Stimulated activated CD8-positive, alpha-beta memory T cell treated with anti-CD3 and anti-CD28 coated beads, Interleukin-15, amount 100 ng/mL, for 1 hour (primary cell): ENCODE measurements at regions not wholly inside any gene's neighbourhood (a gene's known extent, or its start where the extent isn't known, plus 50 kb on each side); places are given as distances from the start of the nearest gene placed in this dataset.

Experiments used
- DNase-seq: peaks from one replicate; pipeline ENCODE4 v3.0.0-alpha.2; 2020; ENCODE audit warnings: low read depth

DNA sequence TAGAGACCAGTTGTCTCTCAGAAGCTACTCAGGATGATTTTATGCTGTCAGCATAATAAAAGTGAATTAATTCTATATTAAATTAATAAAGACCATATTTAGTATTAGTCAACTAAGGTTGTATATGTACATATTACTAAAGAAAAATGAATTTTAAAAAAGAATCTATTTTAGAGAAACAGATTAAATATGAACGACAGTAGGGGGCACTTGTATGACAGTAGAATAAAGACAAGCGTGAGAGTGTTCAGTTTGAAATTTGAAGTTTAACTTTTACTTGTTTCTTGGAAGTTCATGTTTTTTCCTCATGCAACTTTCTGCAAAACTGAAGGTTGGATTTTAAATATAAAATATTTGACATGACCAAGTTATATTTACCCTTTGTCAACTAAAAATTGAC is 67.9 kb upstream of the MACF1 start:
- DNase-seq: no peak

DNA sequence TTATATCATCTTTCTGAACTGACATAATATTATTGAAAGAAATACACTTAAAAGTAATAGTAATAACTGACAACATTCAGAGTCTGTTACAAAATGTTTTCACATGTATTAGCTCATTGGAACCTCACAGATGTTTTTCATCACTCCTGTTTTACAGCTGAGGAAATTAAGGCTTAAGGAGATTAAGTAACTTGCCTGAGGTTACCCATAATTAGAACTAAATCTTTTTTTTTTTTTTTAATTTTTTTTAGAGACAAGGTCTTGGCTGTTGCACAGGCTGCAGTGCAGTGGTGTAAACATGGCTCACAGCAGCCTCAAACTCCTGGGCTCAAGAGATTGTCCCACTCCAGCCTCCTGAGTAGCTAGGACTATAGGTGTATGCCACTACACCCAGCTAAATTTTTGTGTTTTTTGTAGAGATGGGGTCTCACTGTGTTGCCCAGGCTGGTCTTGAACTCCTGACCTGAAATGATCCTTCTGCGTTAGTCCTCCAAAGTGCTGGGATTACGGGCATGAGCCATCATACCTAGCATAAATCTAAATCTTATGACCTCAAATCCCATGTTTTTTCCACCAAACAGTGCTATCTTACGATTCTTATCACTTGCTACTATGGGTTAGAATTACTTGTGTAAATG is 64.7 kb upstream of the MACF1 start:
- no peak for DNase-seq

DNA sequence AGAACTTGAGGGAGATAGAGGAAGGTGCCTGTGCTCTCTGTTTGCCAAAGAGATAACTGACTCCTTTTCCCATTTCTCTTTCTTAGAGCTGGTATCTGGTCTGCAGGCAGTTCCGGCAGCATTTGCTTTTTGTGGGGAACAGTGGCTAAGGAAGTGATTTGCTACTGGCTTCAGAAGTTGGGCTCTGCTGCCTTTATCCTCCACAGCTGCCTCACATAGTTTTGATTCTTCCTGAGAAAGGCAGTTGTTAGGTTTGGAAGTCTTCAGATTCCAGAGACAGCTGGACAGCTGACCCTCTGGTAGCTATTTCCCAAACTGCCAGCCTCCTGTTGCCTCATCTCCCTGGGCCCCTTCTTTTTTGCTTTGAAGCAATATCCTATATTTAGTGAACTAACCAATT is 62.6 kb upstream of the MACF1 start:
- DNase-seq: no peak

DNA sequence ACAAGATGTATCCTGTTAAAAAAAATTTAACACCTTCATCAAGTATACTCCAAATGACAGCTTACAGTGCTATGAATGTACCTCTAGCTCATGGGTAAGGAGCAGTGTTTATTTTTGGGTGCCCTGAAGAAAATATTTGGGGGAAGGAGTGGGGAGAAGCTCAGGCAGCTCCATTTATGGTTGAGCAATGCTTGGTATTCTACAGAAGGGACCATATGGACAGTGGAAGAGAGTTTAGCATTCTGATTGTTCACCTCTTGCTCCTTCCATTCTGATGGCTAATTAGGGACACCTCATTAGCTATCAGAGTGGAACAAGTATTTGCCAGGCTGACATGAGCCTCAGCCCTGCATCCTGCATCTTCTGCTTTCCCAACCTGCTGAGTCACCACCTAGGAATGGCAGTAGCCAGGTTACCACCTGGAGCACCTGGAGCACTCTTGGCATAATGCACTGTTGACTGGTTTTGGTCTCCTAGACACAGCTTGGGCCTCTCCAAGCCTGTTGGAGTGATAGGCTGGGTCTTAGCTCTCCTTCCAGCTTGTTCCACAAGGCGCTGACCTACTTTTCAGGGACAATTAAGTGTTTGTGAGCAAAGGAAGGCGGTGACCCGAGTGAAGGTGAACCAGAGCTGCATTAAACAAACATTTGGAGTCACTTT is 62.0 kb upstream of the MACF1 start:
- DNase-seq: no peak

DNA sequence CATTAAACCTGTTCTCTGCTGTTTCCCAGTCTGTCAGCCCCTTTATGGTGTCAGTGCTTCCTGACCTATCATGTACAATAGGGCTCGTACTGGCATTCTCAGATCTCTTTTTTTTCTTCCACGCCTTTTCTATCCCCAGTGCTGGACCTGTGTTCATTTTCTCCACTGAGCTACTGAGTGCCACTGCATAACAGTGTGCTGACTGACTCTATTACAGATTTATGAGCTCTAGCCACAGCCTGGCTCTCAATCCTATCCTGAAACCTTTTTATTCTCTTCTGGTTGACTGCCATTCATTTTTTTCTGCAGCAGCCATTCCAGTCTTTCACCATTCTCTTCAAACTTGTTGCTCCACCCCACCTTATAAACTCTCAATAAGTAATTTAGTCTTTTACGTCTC is 59.6 kb upstream of the MACF1 start:
- DNase-seq: no peak

DNA sequence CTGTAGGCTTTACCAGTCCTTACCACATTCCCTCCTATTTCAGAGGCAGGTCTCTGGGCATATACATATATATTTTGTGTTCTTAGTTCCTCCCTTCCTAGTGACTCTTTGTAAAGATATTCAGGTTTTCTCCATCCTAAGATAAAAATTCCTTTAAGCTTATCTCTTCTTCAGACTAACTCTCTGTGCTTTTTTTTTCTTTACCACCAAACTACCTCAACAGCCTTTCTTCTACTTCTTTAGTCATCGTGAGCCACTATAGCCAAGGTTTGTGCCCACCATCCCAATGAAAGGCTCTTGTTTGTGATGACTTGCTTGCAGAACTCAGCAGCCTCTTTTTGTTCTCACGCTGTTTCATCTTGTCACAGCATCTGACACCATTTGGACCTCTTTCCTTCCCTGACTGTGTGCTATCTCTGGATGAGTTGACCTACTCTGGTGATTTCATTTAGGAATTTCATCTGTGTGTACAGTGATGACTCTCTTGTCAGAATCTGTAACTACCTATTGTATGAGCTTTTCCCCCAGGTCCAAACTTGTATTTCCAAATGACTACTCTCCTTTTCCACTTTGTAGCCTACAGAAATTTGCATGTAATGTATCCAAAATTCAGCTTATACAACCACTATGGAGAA is 59.0 kb upstream of the MACF1 start:
- DNase-seq: no peak

DNA sequence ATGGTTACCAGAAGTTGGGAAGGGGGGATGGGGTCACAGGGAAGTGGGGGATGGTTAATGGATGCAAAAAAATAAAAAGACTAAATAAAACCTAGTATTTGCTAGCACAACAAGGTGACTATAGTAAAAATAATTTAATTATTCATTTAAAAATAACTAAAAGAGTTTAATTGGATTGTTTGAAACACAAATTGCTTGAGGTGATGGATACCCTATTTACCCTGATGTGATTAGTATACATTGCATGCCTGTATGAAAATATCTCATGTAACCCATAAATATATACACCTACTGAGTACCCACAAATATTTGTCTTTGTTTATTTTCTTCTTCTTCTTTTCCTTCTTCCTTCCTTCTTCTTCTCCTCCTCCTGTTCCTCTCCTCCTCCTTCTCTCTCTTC is 57.8 kb upstream of the MACF1 start:
- no peak for DNase-seq

DNA sequence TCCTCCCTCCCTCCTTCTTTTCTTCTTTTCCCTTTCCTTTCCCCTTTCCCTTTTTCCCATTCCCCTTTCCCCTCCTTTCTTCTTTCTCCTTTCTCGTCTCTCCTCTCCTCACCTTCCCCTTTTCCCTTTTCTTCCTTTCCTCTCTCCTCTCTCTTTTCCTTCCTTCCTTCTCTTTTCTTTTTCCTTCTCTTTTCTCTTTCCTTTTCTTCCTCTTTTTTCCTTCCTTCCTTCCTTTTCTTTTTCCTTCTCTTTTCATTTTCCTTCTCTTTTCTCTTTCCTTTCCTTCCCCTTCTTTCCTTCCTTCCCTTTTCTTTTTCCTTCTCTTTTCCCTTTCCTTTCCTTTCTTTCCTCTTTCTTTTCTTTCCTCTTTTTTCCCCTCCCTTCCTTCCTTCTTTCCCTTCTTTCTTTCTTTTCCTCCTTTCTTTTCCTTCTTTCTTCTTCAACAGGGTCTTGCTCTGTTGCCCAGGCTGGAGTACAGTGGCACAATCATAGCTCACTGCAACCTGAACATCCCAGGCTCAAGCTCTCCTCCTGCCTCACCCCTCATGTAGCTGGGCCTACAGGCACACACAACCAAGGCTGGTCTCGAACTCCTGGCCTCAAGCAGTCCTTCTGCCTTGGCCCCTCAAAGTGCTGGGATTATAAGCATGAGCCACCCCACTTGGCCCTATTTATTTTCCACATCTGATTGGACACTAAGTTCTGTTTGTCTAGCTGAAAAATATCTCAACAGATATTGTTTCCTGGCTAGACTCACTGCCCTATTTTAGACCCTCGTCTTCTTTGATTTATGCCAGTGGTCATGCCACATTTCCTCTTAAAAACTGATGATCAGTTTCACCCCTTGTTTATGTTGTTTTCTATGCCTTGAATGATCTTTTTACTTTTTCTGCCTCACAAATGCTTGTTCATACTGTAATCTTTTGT is 57.1 kb upstream of the MACF1 start:
- DNase-seq: no peak

DNA sequence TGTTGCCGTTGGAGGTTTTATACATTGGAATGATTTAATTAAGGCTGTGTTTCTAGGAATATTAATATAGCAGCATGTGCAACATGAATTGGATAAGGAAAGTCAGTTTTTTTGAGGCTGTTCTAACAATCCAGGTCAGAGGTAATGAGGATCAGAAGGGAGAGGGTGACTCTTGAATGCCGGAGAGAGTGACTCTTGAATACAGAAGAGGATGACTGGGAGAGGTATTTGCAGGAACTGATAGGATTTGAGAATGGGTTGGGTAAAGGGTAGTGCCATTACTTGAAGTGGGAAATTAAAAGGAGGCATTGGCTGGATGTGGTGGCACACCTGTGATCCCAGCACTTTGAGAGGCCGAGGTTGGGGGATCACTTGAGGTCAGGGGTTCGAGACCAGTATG is 55.6 kb upstream of the MACF1 start:
- no peak for DNase-seq

DNA sequence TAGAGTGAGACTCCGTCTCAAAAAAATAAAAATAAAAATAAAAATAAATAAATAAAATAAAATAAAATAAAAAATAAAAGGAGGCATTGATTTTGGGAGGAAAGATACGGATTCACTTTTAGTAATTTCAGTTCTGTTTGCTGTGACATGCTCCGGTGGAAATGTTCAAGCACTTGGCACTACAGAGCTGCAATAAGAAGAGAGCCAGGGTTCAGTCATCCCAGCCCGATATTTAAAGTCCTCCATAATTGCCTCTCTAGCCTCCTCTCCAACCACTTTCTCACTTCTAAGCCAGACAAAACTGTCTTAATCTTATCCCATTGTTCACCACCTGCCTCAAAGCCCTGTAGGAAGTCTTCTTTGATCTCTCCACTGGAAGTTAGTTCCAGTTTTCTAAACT is 55.0 kb upstream of the MACF1 start:
- no peak for DNase-seq

DNA sequence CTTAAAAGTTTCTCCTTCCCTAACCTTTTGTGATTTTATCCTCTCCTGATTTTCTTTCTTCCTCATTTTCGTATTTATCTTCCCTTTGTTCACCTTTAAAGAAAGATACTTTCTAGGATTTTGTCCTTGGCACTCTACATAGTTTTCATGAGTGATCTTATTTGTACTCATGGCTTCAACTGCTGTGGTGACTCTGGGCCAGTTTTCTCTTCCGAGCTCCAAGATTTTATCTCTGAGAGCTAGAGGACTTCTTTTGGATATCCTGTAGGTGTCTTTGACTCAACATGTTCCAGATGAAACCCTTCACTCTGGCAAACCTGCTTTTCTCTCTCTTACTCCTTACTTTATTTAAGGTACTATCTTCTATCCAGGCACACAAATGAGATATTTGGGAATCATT is 53.7 kb upstream of the MACF1 start:
- no peak for DNase-seq

DNA sequence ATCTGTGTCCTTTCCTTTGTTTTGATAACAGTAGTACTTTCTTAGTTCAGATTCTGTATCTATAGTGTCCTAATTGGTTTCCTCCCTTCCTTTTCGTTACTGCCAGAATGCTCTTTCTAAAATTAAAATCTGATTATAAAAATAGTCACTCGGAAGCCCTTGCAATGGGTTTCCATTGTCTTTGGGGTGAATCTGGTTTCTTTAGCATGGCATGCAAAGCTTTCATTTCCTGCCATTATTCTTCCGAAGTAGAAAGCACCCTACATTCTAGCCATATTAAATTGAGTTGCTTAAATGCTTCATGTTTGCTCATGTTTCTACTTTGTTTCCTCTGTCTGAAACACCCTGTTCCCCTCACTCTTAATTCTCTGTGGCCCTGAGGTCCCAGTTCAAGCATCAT is 53.2 kb upstream of the MACF1 start:
- DNase-seq: no peak

DNA sequence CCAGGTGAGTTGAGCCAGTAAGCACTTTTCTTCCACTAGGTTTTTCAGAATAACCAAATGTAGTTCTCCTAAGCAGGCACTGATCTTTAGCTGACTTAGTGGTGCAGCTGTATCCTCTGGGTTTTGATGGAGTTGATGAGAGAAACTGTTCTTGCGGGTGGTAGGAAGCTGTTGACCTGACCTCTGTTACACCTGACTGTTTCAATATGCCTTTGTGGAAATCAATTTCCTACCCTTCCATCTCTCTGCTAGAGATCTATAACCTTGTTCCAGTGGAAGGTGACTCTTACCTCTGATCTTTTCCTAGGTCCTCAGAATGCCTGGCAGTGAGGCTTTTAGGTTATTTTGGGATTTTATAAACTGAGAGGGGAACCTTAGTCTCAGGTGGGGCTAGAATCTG is 51.6 kb upstream of the MACF1 start:
- DNase-seq: no peak

DNA sequence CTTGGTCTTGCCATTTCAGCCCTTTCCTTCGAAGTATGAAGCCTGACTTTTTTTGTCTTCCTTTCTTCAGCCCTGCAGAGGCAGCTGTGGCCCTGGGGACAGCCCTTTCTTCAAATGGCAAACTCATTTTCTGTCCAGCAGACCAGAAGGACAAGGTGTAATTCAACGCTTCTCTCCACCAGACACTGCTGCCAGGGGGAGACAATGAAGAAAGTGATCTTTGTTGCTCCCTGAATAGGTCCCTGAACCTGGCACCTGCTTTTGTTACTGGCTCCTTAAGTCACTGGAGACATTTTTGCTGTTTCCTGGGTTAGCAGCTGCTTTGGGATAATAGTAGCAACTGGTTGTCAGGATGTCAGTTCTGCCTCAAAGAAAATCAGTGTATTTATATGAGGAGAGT is 50.8 kb upstream of the MACF1 start:
- DNase-seq: no peak

DNA sequence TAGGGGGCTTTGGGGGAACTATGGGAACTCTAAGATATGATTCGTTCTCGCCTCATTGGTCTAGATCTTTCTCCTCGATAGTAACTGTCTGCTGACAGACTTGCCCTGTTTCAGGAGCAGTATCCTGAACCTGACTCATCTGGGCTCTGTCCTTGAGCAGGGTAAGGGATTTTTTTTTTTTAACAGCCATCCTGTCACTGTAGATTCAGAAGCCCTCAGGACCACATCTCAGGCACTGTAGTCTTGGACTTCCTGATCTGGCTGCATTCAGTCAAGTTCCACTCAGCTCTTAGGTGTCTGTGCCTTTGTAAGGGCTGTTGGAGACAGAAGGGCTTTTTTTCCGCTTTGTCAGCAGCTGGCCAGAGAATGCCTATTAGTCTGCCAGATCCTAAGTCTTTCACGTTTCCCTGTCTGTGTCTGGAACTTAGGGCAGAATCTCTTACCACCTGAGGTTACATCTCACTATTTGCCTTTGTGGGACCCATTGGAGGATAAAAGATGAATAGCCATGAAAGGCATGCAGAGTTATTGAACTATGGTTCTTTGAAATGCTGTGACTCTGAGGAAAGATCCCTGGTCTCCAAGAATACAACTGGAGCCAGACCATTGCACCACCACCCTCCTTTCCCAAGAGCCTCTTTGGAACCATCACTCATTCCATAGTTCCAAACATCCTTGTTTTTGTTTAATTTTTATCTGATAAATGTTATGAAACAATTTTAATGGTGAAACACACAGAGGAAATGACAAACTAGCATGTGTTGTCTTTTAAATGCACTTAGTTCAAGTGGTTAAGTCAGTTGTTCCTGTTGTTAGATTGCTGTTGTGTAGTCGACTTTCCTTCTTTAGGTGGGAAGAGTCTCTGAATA is 49.7 kb upstream of the MACF1 start:
- no peak for DNase-seq
